GM19372 (cell line): ENCODE measurements at regions not wholly inside any gene's neighbourhood (a gene's known extent, or its start where the extent isn't known, plus 50 kb on each side); places are given as distances from the start of the nearest gene placed in this dataset.

Source experiments
- ATAC-seq: cut with Tn5 transposase; IDR thresholded peaks from one replicate; pipeline ENCODE4 v1.9.1; 2021; ENCODE audit warnings: mild to moderate bottlenecking, low read depth, moderate library complexity; ENCODE audit not compliant: unreplicated experiment

- no peak for ATAC-seq
Observed at GRCh38 chr13:34881494-34881893, 60.6 kb upstream of the NBEA start.

GRCh38 chr13:34883396-34883795 lies 58.7 kb upstream of the NBEA start:
- no peak for ATAC-seq

- no peak for ATAC-seq
Observed at GRCh38 chr13:34884366-34884765, 57.7 kb upstream of the NBEA start.

GRCh38 chr13:34886121-34886875 lies 55.8 kb upstream of the NBEA start:
- no peak for ATAC-seq

- no peak for ATAC-seq
Observed at GRCh38 chr13:34886987-34887386, 55.1 kb upstream of the NBEA start.
